Adrenal gland (tissue), 9 donors: ENCODE measurements at regions not wholly inside any gene's neighbourhood (a gene's known extent, or its start where the extent isn't known, plus 50 kb on each side); places are given as distances from the start of the nearest gene placed in this dataset.

Experiments used
- DNase-seq, 7 donors: peaks; one replicate each; pipeline ENCODE4 v3.0.0-alpha.2; 2019 to 2020
- H3K27ac ChIP-seq, 5 donors: fragments of 200-600 bp; sonication (generic) in 4 of 5; 1 replicate in 3 of 5; 2 replicates in 2 of 5; pipeline versions ENCODE4 v1.5.1 to v1.8.0; 2016 to 2020; ENCODE audit warnings: mild to moderate bottlenecking in 1 of 5
- H3K27me3 ChIP-seq: fragments of 200-600 bp; 2 replicates; pipeline ENCODE4 v1.8.0; 2021
- H3K36me3 ChIP-seq, 2 donors: fragments of 200-600 bp; replicated peaks in 1 of 2; 1 replicate in 1 of 2; 2 replicates in 1 of 2; pipeline versions ENCODE4 v1.5.1 to v1.8.0; 2018 to 2022
- H3K4me1 ChIP-seq, 2 donors: fragments of 200-600 bp; replicated peaks in 1 of 2; 1 replicate in 1 of 2; 2 replicates in 1 of 2; pipeline versions ENCODE4 v1.5.1 to v1.8.0; 2018 to 2021
- H3K4me3 ChIP-seq, 4 donors: fragments of 200-600 bp; sonication (generic) in 3 of 4; one replicate each; pipeline ENCODE4 v1.5.1; 2016 to 2018
- H3K9me3 ChIP-seq, 3 donors: fragments of 200-600 bp; sonication (generic) in 1 of 3; replicated peaks in 1 of 3; 1 replicate in 2 of 3; 2 replicates in 1 of 3; pipeline versions ENCODE4 v1.5.1 to v1.8.0; 2016 to 2021
- CTCF ChIP-seq, 6 experiments: fragments of 450-650 bp in 4 of 6; fragments of 200-600 bp in 2 of 6; sonication (generic) in 1 of 6; IDR thresholded peaks; 1 replicate in 5 of 6; 2 replicates in 1 of 6; pipeline versions ENCODE4 v1.5.1 to v1.8.0; 2016 to 2021; ENCODE audit warnings: antibody characterized with exemption in 6 of 6, mild to moderate bottlenecking in 2 of 6, moderate library complexity in 1 of 6
- POLR2A ChIP-seq, 2 donors: fragments of 450-650 bp; IDR thresholded peaks; one replicate each; pipeline ENCODE4 v1.6.1; 2017; ENCODE audit warnings: antibody characterized with exemption in 2 of 2, mild to moderate bottlenecking in 2 of 2, moderate library complexity in 1 of 2
- WGBS, 4 donors: extraction: QIAGEN DNeasy Blood & Tissue Kit in 2 of 4; methylation state at CpG; one replicate each; pipeline versions ENCODE4 v1.1.5 to v1.1.7; 2013 to 2017; 5-methylcytosine and 5-hydroxymethylcytosine counted together
- intact Hi-C, 2 donors: fragments of 100-400 bp; cut with DNase I; formaldehyde crosslinking; loops; one replicate each; pipeline versions ENCODE4 v1.14.1 to v1.15.0; 2022 to 2023
- donor health status: healthy with polysubstance abuse.
- donor health status: Bipolar disorder and iron deficiency.
- donor health status: DM: yes; HTN: yes; CAD: no.
- donor health status: DM: no; HTN: no; CAD: no.
- donor health status: DM: no; HTN: no; CAD: no.

- Histone ChIP-seq H3K9me3 (no peaks in the 10 kb centered on the region), H3K4me1 (peaks cover 17 to 28% of the 10 kb centered on the region in 2 donors), H3K4me3 (no peak overlapping the region), H3K36me3 (no peaks in the 10 kb centered on the region), H3K27me3 (no peaks in the 10 kb centered on the region), H3K27ac (no peak overlapping the region)
- WGBS, 4 donors = 45 to 93% (median 78%) methylated on average over 1 to 2 of the region's 2 CpGs
- peak in 4 of 7 donors; percentile 1 to 7 (median 6) for DNase-seq
- intact Hi-C loops = no loop called here
- TF ChIP-seq POLR2A (IDR thresholded peaks at IDR 0.05) (no peak), CTCF (IDR thresholded peaks at IDR 0.05) (peak in 1 of 6 experiments; percentile 3)
Measured at GRCh38 chr11:69916806-69917387, 97.7 kb upstream of the FGF3 start.

GRCh38 chr11:69917529-69917928, 98.3 kb upstream of the FGF3 start:
- Histone ChIP-seq H3K4me1 (peaks cover 17 to 28% of the 10 kb centered on the region in 2 donors), H3K27me3 (no peaks in the 10 kb centered on the region), H3K36me3 (no peaks in the 10 kb centered on the region), H3K9me3 (no peaks in the 10 kb centered on the region), H3K27ac (no peak overlapping the region), H3K4me3 (no peak overlapping the region)
- TF ChIP-seq POLR2A (IDR thresholded peaks at IDR 0.05) = no peak
- no peak for TF ChIP-seq CTCF (IDR thresholded peaks at IDR 0.05)
- DNase-seq = peak in 2 of 7 donors; percentile 1 to 3
- intact Hi-C loops = no loop called here
- WGBS, 4 donors = 63 to 86% (median 76%) methylated on average over 2 of the region's 2 CpGs

- TF ChIP-seq CTCF (IDR thresholded peaks at IDR 0.05) (peak in 1 of 6 experiments; percentile 5), POLR2A (IDR thresholded peaks at IDR 0.05) (no peak)
- peak overlapping the region in 1 of 5 donors; percentile 49 for H3K27ac ChIP-seq
- H3K9me3 ChIP-seq = no peaks in the 10 kb centered on the region
- peak; percentile 47 to 84 (median 71) for DNase-seq
- no peaks in the 10 kb centered on the region for H3K36me3 ChIP-seq
- no peak overlapping the region for H3K4me3 ChIP-seq
- WGBS, 4 donors = 25 to 38% (median 34%) methylated on average over 25 to 38 of the region's 38 CpGs
- H3K4me1 ChIP-seq = peaks cover 17 to 28% of the 10 kb centered on the region in 2 donors
- intact Hi-C loops = loop anchor here in 1 of 2 donors (2.0 kb wide), 1 partner anchor 278 kb away; no protein-coding TSS in a partner anchor
- H3K27me3 ChIP-seq = no peaks in the 10 kb centered on the region
Measured at GRCh38 chr11:69918231-69918937, 99.2 kb upstream of the FGF3 start.

- H3K36me3 ChIP-seq = no peaks in the 10 kb centered on the region
- DNase-seq = peak; percentile 63 to 85 (median 77)
- intact Hi-C loops = loop anchor here in 1 of 2 donors (2.0 kb wide), 1 partner anchor 278 kb away; no protein-coding TSS in a partner anchor
- 30 to 49% (median 40%) methylated on average over 20 to 32 of the region's 32 CpGs for WGBS, 4 donors
- no peaks in the 10 kb centered on the region for H3K9me3 ChIP-seq
- TF ChIP-seq CTCF (IDR thresholded peaks at IDR 0.05) = peak; percentile 70 to 94 (median 86)
- TF ChIP-seq POLR2A (IDR thresholded peaks at IDR 0.05) = no peak
- no peak overlapping the region for H3K4me3 ChIP-seq
- H3K4me1 ChIP-seq = peaks cover 17 to 28% of the 10 kb centered on the region in 2 donors
- H3K27me3 ChIP-seq = no peaks in the 10 kb centered on the region
- no peak overlapping the region for H3K27ac ChIP-seq
Measured at GRCh38 chr11:69918938-69919650, 99.9 kb upstream of the FGF3 start.
